CD14-positive monocyte (primary cell): ENCODE measurements at regions not wholly inside any gene's neighbourhood (a gene's known extent, or its start where the extent isn't known, plus 50 kb on each side); places are given as distances from the start of the nearest gene placed in this dataset.

Source experiments
- DNase-seq, 3 donors: peaks; one replicate each; pipeline ENCODE4 v3.0.0-alpha.2; 2011 to 2022
- H2AFZ ChIP-seq: 2 replicates; pipeline ENCODE4 v1.6.0; 2012; ENCODE audit warnings: mild to moderate bottlenecking, low read depth, low read length, inconsistent platforms; ENCODE audit not compliant: insufficient read depth, poor library complexity, severe bottlenecking
- H3K27ac ChIP-seq, 2 donors: 1 replicate in 1 of 2; 2 replicates in 1 of 2; pipeline ENCODE4 v1.5.1; 2012 to 2013; ENCODE audit warnings: low read length in 2 of 2, control low read depth in 1 of 2, inconsistent platforms in 1 of 2, low read depth in 1 of 2, mild to moderate bottlenecking in 1 of 2
- H3K27me3 ChIP-seq, 2 donors: one replicate each; pipeline versions ENCODE4 v1.6.0 to v1.6.1; 2011 to 2013; ENCODE audit warnings: low read length in 2 of 2; ENCODE audit not compliant: control insufficient read depth in 2 of 2, insufficient read depth in 2 of 2
- H3K36me3 ChIP-seq, 2 donors: replicated peaks in 1 of 2; 1 replicate in 1 of 2; 2 replicates in 1 of 2; pipeline versions ENCODE4 v1.5.1 to v1.6.1; 2012 to 2013; ENCODE audit warnings: low read length in 2 of 2, control low read depth in 1 of 2, inconsistent platforms in 1 of 2, mild to moderate bottlenecking in 1 of 2; ENCODE audit not compliant: insufficient read depth in 2 of 2, control insufficient read depth in 1 of 2
- H3K4me1 ChIP-seq, 2 donors: 1 replicate in 1 of 2; 2 replicates in 1 of 2; pipeline versions ENCODE4 v1.5.1 to v1.6.1; 2012 to 2013; ENCODE audit warnings: low read length in 2 of 2, control low read depth in 1 of 2, inconsistent platforms in 1 of 2, mild to moderate bottlenecking in 1 of 2, moderate library complexity in 1 of 2; ENCODE audit not compliant: insufficient read depth in 2 of 2, control insufficient read depth in 1 of 2
- H3K4me2 ChIP-seq: replicated peaks from 2 replicates; pipeline ENCODE3; 2012; ENCODE audit warnings: low read length, moderate library complexity, mild to moderate bottlenecking; ENCODE audit not compliant: poor library complexity, severe bottlenecking; ENCODE audit errors: extremely low read depth
- H3K4me3 ChIP-seq, 3 experiments: fragments of 200-600 bp in 1 of 3; sonication (generic) in 1 of 3; replicated peaks in 1 of 3; 1 replicate in 2 of 3; 2 replicates in 1 of 3; pipeline ENCODE4 v1.5.1; 2011 to 2013; ENCODE audit warnings: low read length in 3 of 3, mild to moderate bottlenecking in 3 of 3, control low read depth in 2 of 3, low read depth in 2 of 3, inconsistent platforms in 1 of 3, moderate library complexity in 1 of 3
- H3K79me2 ChIP-seq: 2 replicates; pipeline ENCODE4 v1.6.0; 2012; ENCODE audit warnings: mild to moderate bottlenecking, control low read depth, inconsistent platforms, low read length, moderate library complexity; ENCODE audit not compliant: insufficient read depth
- H3K9ac ChIP-seq: 2 replicates; pipeline ENCODE4 v1.6.0; 2017; ENCODE audit warnings: low read length, mild to moderate bottlenecking; ENCODE audit not compliant: insufficient read depth, poor library complexity, severe bottlenecking
- H3K9me3 ChIP-seq, 2 donors: replicated peaks in 1 of 2; 1 replicate in 1 of 2; 2 replicates in 1 of 2; pipeline versions ENCODE4 v1.5.1 to v1.6.1; 2012 to 2013; ENCODE audit warnings: low read length in 2 of 2, control low read depth in 1 of 2; ENCODE audit not compliant: control insufficient read depth in 1 of 2, insufficient read depth in 1 of 2
- H4K20me1 ChIP-seq: 2 replicates; pipeline ENCODE4 v1.6.0; 2012; ENCODE audit warnings: mild to moderate bottlenecking, low read length, control low read depth, moderate library complexity; ENCODE audit not compliant: insufficient read depth
- H3K27ac Mint-ChIP-seq, 7 donors: one replicate each; pipeline ENCODE4 v1.8.0; 2020; ENCODE audit warnings: mild to moderate bottlenecking in 7 of 7, mixed read lengths in 7 of 7, moderate library complexity in 6 of 7, inconsistent platforms in 2 of 7
- H3K27me3 Mint-ChIP-seq, 3 donors: one replicate each; pipeline ENCODE4 v1.8.0; 2021 to 2022; ENCODE audit warnings: low read depth in 3 of 3, mild to moderate bottlenecking in 3 of 3, mixed read lengths in 3 of 3, moderate library complexity in 3 of 3, inconsistent platforms in 1 of 3
- H3K36me3 Mint-ChIP-seq, 2 donors: one replicate each; pipeline ENCODE4 v1.8.0; 2020; ENCODE audit warnings: mixed read lengths in 2 of 2, inconsistent platforms in 1 of 2, mild to moderate bottlenecking in 1 of 2
- H3K4me1 Mint-ChIP-seq: one replicate; pipeline ENCODE4 v1.8.0; 2020; ENCODE audit warnings: mild to moderate bottlenecking, mixed read lengths
- H3K4me3 Mint-ChIP-seq, 2 donors: one replicate each; pipeline ENCODE4 v1.8.0; 2020; ENCODE audit warnings: mild to moderate bottlenecking in 2 of 2, mixed read lengths in 2 of 2, moderate library complexity in 1 of 2
- H3K9me3 Mint-ChIP-seq, 7 donors: one replicate each; pipeline ENCODE4 v1.8.0; 2020 to 2022; ENCODE audit warnings: mixed read lengths in 7 of 7, mild to moderate bottlenecking in 6 of 7, moderate library complexity in 6 of 7, inconsistent platforms in 2 of 7
- CTCF ChIP-seq: fragments of 200-600 bp; IDR thresholded peaks from one replicate; pipeline ENCODE4 v1.8.0; 2022; ENCODE audit warnings: antibody characterized with exemption, mild to moderate bottlenecking
- WGBS: methylation state at CpG from one replicate; pipeline ENCODE4 v1.1.5; 2013; ENCODE audit warnings: missing lambda C conversion rate; ENCODE audit not compliant: insufficient coverage; 5-methylcytosine and 5-hydroxymethylcytosine counted together
- intact Hi-C, 2 donors: fragments of 100-400 bp; cut with micrococcal nuclease; formaldehyde crosslinking; loops; one replicate each; pipeline versions ENCODE4 v1.15.0 to v1.15.1; 2023

- H3K4me1 Mint-ChIP-seq, result no peaks in the 10 kb centered on the region
- intact Hi-C loops, result no loop called here
- DNase-seq, result no peak
These were observed 555.0 kb downstream of the BRD1 start for GRCh38 chr22:49272546-49273125.

GRCh38 chr22:49271831-49272230 is 555.8 kb downstream of the BRD1 start:
- no peaks in the 10 kb centered on the region for H3K4me1 ChIP-seq
- no peaks in the 10 kb centered on the region for H3K79me2 ChIP-seq

More at GRCh38 chr22:49272546-49273125, 555.0 kb downstream of the BRD1 start:
- no peak overlapping the region for H3K4me3 Mint-ChIP-seq
- H3K4me3 ChIP-seq, result no peak overlapping the region
- no peaks in the 10 kb centered on the region for H4K20me1 ChIP-seq
- H3K36me3 ChIP-seq, result no peaks in the 10 kb centered on the region
- H3K9ac ChIP-seq, result no peak overlapping the region
- 88% methylated on average over 8 of the region's 17 CpGs for WGBS
- no peaks in the 10 kb centered on the region for H3K4me1 ChIP-seq
- H3K79me2 ChIP-seq, result no peaks in the 10 kb centered on the region
- peaks cover 3 to 14% of the 10 kb centered on the region in 2 donors for H3K27me3 ChIP-seq
- no peaks in the 10 kb centered on the region for H3K9me3 ChIP-seq
- no peak overlapping the region for H3K27ac ChIP-seq
- H3K27ac Mint-ChIP-seq, result no peak overlapping the region
- H2AFZ ChIP-seq, result no peak overlapping the region
- H3K36me3 Mint-ChIP-seq, result no peaks in the 10 kb centered on the region
- H3K27me3 Mint-ChIP-seq, result peaks cover 11 to 37% (median 21%) of the 10 kb centered on the region in 3 donors
- TF ChIP-seq CTCF, result no peak
- no peak overlapping the region for H3K4me2 ChIP-seq
- H3K9me3 Mint-ChIP-seq, result peaks cover 0 to 3% (median 0%) of the 10 kb centered on the region in 7 donors

More at GRCh38 chr22:49271831-49272230, 555.8 kb downstream of the BRD1 start:
- peaks cover 11 to 41% (median 21%) of the 10 kb centered on the region in 3 donors for H3K27me3 Mint-ChIP-seq
- no peaks in the 10 kb centered on the region for H4K20me1 ChIP-seq
- TF ChIP-seq CTCF, result no peak
- 63% methylated on average over 5 of the region's 5 CpGs for WGBS
- no peak overlapping the region for H3K9ac ChIP-seq
- no peaks in the 10 kb centered on the region for H3K4me1 Mint-ChIP-seq
- H3K36me3 Mint-ChIP-seq, result no peaks in the 10 kb centered on the region
- H3K4me3 Mint-ChIP-seq, result no peak overlapping the region
- H3K27ac Mint-ChIP-seq, result no peak overlapping the region
- intact Hi-C loops, result no loop called here
- H3K9me3 ChIP-seq, result no peaks in the 10 kb centered on the region
- no peak overlapping the region for H3K4me3 ChIP-seq
- peaks cover 0 to 3% (median 0%) of the 10 kb centered on the region in 7 donors for H3K9me3 Mint-ChIP-seq
- DNase-seq, result no peak
- H3K27ac ChIP-seq, result no peak overlapping the region
- H3K4me2 ChIP-seq, result no peak overlapping the region
- H3K36me3 ChIP-seq, result no peaks in the 10 kb centered on the region
- H3K27me3 ChIP-seq, result peaks cover 3 to 14% of the 10 kb centered on the region in 2 donors
- no peak overlapping the region for H2AFZ ChIP-seq
